Caco-2 (cell line): ENCODE measurements at regions not wholly inside any gene's neighbourhood (a gene's known extent, or its start where the extent isn't known, plus 50 kb on each side); places are given as distances from the start of the nearest gene placed in this dataset.

Source experiments
- BruUV-seq: library from RNA; stranded (reverse); fragments of 400-500 nt; replicated peaks from 2 replicates; lab custom pipeline; 2021; lab: Mats Ljungman, UMichigan
- CTCF ChIA-PET: fragments of 300-600 bp; sonication (Branson Sonifier 250); formaldehyde crosslinking; loops from one replicate; lab custom pipeline; 2022; ENCODE audit warnings: antibody characterized with exemption; lab: Charles Lee
- POLR2A ChIA-PET: fragments of 300-600 bp; sonication (Branson Sonifier 250); formaldehyde crosslinking; loops from one replicate; lab custom pipeline; 2022; ENCODE audit warnings: antibody characterized with exemption; lab: Charles Lee
- DNase-seq, 2 experiments: peaks; one replicate each; pipeline versions ENCODE4 v3.0.0 to v3.0.0-alpha.2; 2020 to 2022
- H3K27me3 ChIP-seq: replicated peaks from 2 replicates; pipeline ENCODE4 v1.6.0; 2011; ENCODE audit warnings: low read length; ENCODE audit not compliant: control insufficient read depth, insufficient read depth
- H3K36me3 ChIP-seq: 2 replicates; pipeline ENCODE4 v1.5.1; 2011; ENCODE audit warnings: low read length; ENCODE audit not compliant: control insufficient read depth, insufficient read depth
- H3K4me1 ChIP-seq: fragments of 250-450 bp; sonication (Bioruptor Pico); 2 replicates; pipeline ENCODE4 v1.5.1; 2020; ENCODE audit warnings: mild to moderate bottlenecking
- H3K4me3 ChIP-seq: 2 replicates; pipeline ENCODE4 v1.5.1; 2011; ENCODE audit warnings: low read depth, mild to moderate bottlenecking, control low read depth, low read length
- H3K9me3 ChIP-seq: fragments of 250-450 bp; sonication (Bioruptor Pico); 2 replicates; pipeline ENCODE4 v1.5.1; 2020; ENCODE audit warnings: mild to moderate bottlenecking, moderate library complexity
- H3K27ac Mint-ChIP-seq: one replicate; pipeline ENCODE4 v1.8.0; 2022; ENCODE audit warnings: mixed read lengths; ENCODE audit not compliant: unreplicated experiment
- H3K27me3 Mint-ChIP-seq: one replicate; pipeline ENCODE4 v1.8.0; 2022; ENCODE audit warnings: mixed read lengths; ENCODE audit not compliant: insufficient read depth, unreplicated experiment
- H3K36me3 Mint-ChIP-seq: one replicate; pipeline ENCODE4 v1.8.0; 2022; ENCODE audit warnings: mild to moderate bottlenecking, mixed read lengths; ENCODE audit not compliant: insufficient read depth, unreplicated experiment
- H3K4me1 Mint-ChIP-seq: one replicate; pipeline ENCODE4 v1.8.0; 2022; ENCODE audit warnings: low read depth, mixed read lengths; ENCODE audit not compliant: unreplicated experiment
- H3K4me3 Mint-ChIP-seq: one replicate; pipeline ENCODE4 v1.8.0; 2022; ENCODE audit warnings: mild to moderate bottlenecking, moderate library complexity, mixed read lengths; ENCODE audit not compliant: unreplicated experiment
- H3K9me3 Mint-ChIP-seq: one replicate; pipeline ENCODE4 v1.8.0; 2022; ENCODE audit warnings: mixed read lengths; ENCODE audit not compliant: unreplicated experiment
- intact Hi-C: fragments of 100-400 bp; cut with micrococcal nuclease; formaldehyde crosslinking; loops from one replicate; pipeline ENCODE4 v1.10.0; 2022; ENCODE audit not compliant: unreplicated experiment
- TF ChIP-seq, protein P1 (sequence below), 2 experiments: fragments of 200-600 bp in 1 of 2; IDR thresholded peaks; 1 replicate in 1 of 2; 2 replicates in 1 of 2; pipeline versions ENCODE4 v1.5.1 to v1.8.0; 2011 to 2022; ENCODE audit warnings: antibody characterized with exemption in 1 of 2, control low read depth in 1 of 2, inconsistent platforms in 1 of 2, low read depth in 1 of 2, low read length in 1 of 2, mild to moderate bottlenecking in 1 of 2, moderate library complexity in 1 of 2; ENCODE audit not compliant: insufficient read depth in 1 of 2, severe bottlenecking in 1 of 2, unreplicated experiment in 1 of 2

DNA sequence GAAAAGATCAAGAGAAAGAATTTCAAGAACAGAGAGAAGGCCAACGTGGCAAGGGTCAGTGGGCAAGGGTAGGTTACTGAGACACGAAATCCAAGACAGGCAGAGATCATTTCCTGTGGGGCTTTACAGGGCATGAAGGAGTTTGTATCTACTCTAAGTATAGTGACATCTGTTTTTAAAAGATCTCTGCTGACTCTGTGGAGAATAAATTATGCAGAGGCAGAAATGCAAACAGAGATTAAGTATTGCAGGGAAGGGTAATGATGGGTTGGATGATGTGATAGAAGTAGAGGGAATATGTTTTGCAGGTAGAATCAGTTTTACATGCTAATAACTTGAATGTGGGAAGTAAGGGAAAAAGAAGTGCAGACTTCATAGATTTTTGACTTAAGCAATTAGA is 243.5 kb downstream of the FRK start:
- H3K4me3 Mint-ChIP-seq, result no peak overlapping the region
- intact Hi-C loops, result no loop called here
- BruUV-seq, result no TSS peak
- Histone ChIP-seq H3K4me3 (no peak overlapping the region), H3K27me3 (no peaks in the 10 kb centered on the region), H3K4me1 (no peaks in the 10 kb centered on the region), H3K36me3 (no peaks in the 10 kb centered on the region), H3K9me3 (no peaks in the 10 kb centered on the region)
- no peaks in the 10 kb centered on the region for H3K36me3 Mint-ChIP-seq
- H3K27ac Mint-ChIP-seq, result no peak overlapping the region
- CTCF ChIA-PET, result no interaction called here
- H3K9me3 Mint-ChIP-seq, result no peaks in the 10 kb centered on the region
- no peaks in the 10 kb centered on the region for H3K4me1 Mint-ChIP-seq
- POLR2A ChIA-PET, result no interaction called here
- no peaks in the 10 kb centered on the region for H3K27me3 Mint-ChIP-seq
- TF ChIP-seq, protein P1, sequence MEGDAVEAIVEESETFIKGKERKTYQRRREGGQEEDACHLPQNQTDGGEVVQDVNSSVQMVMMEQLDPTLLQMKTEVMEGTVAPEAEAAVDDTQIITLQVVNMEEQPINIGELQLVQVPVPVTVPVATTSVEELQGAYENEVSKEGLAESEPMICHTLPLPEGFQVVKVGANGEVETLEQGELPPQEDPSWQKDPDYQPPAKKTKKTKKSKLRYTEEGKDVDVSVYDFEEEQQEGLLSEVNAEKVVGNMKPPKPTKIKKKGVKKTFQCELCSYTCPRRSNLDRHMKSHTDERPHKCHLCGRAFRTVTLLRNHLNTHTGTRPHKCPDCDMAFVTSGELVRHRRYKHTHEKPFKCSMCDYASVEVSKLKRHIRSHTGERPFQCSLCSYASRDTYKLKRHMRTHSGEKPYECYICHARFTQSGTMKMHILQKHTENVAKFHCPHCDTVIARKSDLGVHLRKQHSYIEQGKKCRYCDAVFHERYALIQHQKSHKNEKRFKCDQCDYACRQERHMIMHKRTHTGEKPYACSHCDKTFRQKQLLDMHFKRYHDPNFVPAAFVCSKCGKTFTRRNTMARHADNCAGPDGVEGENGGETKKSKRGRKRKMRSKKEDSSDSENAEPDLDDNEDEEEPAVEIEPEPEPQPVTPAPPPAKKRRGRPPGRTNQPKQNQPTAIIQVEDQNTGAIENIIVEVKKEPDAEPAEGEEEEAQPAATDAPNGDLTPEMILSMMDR (IDR thresholded peaks at IDR 0.05; ENCODE audit: insufficient read depth in 1 of 2, low read depth in 1 of 2, low read length in 1 of 2, severe bottlenecking in 1 of 2, unreplicated experiment in 1 of 2), result no peak
- DNase-seq, result no peak

DNA sequence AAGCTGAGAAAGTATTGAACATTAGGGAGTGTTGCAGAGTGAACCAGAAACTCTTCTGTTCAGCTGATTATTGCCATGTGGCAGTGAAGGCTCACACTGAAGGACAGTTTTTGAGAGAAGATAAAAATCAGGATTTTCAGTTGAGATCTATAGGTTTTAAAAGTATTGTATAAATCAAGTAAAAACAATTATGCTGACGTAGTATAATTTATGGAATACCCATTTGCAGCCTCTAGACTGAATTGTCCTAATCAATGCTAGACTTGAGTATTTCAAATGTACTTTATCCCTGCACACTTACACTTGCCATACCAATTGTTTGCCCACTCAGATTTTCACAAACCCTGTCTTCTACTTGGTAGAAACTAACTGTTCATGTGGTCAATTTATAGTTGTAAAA is 245.8 kb downstream of the FRK start:
- no peaks in the 10 kb centered on the region for H3K4me1 Mint-ChIP-seq
- no peaks in the 10 kb centered on the region for H3K27me3 ChIP-seq
- intact Hi-C loops, result no loop called here
- no peaks in the 10 kb centered on the region for H3K4me1 ChIP-seq
- H3K27me3 Mint-ChIP-seq, result peaks cover 3% of the 10 kb centered on the region
- ChIA-PET CTCF (no interaction called here), POLR2A (no interaction called here)
- H3K9me3 ChIP-seq, result no peaks in the 10 kb centered on the region
- no peak overlapping the region for H3K27ac Mint-ChIP-seq
- no peak for DNase-seq
- H3K4me3 Mint-ChIP-seq, result no peak overlapping the region
- no peaks in the 10 kb centered on the region for H3K36me3 ChIP-seq
- no peak overlapping the region for H3K4me3 ChIP-seq
- no TSS peak for BruUV-seq
- no peaks in the 10 kb centered on the region for H3K36me3 Mint-ChIP-seq
- TF ChIP-seq, protein P1 (IDR thresholded peaks at IDR 0.05; ENCODE audit: insufficient read depth in 1 of 2, low read depth in 1 of 2, low read length in 1 of 2, severe bottlenecking in 1 of 2, unreplicated experiment in 1 of 2), result no peak
- H3K9me3 Mint-ChIP-seq, result no peaks in the 10 kb centered on the region

DNA sequence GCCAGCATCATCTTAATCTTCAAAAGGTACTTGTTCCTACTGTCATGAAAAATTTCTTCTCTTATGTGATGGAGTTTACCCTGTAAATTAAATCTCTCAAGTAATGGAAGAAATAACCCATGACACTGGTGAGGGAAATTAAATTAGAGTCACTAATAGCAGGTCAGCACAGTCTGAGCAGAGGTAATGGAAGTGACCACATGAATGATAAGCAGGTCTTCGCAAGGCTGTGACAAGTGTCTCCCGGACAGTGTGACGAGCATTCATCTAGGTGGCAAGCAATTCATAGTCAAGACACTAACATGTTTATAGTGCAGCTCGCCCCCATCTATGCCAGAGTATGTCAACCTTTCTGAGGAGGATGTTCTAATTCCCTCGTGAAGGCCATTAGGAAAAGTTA is 249.2 kb downstream of the FRK start:
- H3K36me3 Mint-ChIP-seq, result no peaks in the 10 kb centered on the region
- DNase-seq, result no peak

More for the DNA sequence above, 249.2 kb downstream of the FRK start:
- CTCF ChIA-PET, result no interaction called here
- TF ChIP-seq, protein P1 (IDR thresholded peaks at IDR 0.05; ENCODE audit: insufficient read depth in 1 of 2, low read depth in 1 of 2, low read length in 1 of 2, severe bottlenecking in 1 of 2, unreplicated experiment in 1 of 2), result no peak
- intact Hi-C loops, result no loop called here
- Histone ChIP-seq H3K4me3 (no peak overlapping the region), H3K9me3 (no peaks in the 10 kb centered on the region), H3K27me3 (no peaks in the 10 kb centered on the region), H3K4me1 (no peaks in the 10 kb centered on the region), H3K36me3 (no peaks in the 10 kb centered on the region)
- H3K9me3 Mint-ChIP-seq, result no peaks in the 10 kb centered on the region
- H3K27me3 Mint-ChIP-seq, result peaks cover 6% of the 10 kb centered on the region
- no TSS peak for BruUV-seq
- POLR2A ChIA-PET, result no interaction called here
- H3K4me1 Mint-ChIP-seq, result no peaks in the 10 kb centered on the region
- no peak overlapping the region for H3K4me3 Mint-ChIP-seq
- H3K27ac Mint-ChIP-seq, result no peak overlapping the region
